Stomach (tissue), 4 donors: ENCODE measurements at regions not wholly inside any gene's neighbourhood (a gene's known extent, or its start where the extent isn't known, plus 50 kb on each side); places are given as distances from the start of the nearest gene placed in this dataset.

Experiments
- CTCF ChIP-seq, 7 experiments: fragments of 450-650 bp in 4 of 7; fragments of 200-600 bp in 3 of 7; sonication (generic) in 3 of 7; IDR thresholded peaks; one replicate each; pipeline ENCODE4 v1.5.1; 2016 to 2019; ENCODE audit warnings: antibody characterized with exemption in 7 of 7, control low read depth in 2 of 7, mild to moderate bottlenecking in 1 of 7
- POLR2A ChIP-seq, 4 donors: fragments of 450-650 bp; IDR thresholded peaks; one replicate each; pipeline ENCODE4 v1.6.1; 2016; ENCODE audit warnings: antibody characterized with exemption in 4 of 4, control low read depth in 2 of 4, mild to moderate bottlenecking in 1 of 4, moderate library complexity in 1 of 4
- POLR2AphosphoS5 ChIP-seq, 3 donors: sonication (generic); formaldehyde crosslinking; IDR thresholded peaks; one replicate each; pipeline ENCODE4 v1.6.1; 2016; ENCODE audit warnings: antibody characterized with exemption in 3 of 3

GRCh38 chr14:49089107-49089506 lies 497.1 kb downstream of the RPS29 start:
- no peak for TF ChIP-seq CTCF (IDR thresholded peaks at IDR 0.05)
- TF ChIP-seq POLR2AphosphoS5 (IDR thresholded peaks at IDR 0.05), result no peak
- no peak for TF ChIP-seq POLR2A (IDR thresholded peaks at IDR 0.05)
